PC-9 (cell line): ENCODE measurements at regions not wholly inside any gene's neighbourhood (a gene's known extent, or its start where the extent isn't known, plus 50 kb on each side); places are given as distances from the start of the nearest gene placed in this dataset.

Experiments
- CTCF ChIP-seq: fragments of 200-600 bp; sonication (generic); conservative IDR thresholded peaks from 2 replicates; pipeline ENCODE4 v1.6.1; 2017; ENCODE audit warnings: mixed run types, antibody characterized with exemption, mild to moderate bottlenecking, moderate library complexity
- EZH2 ChIP-seq: fragments of 200-600 bp; sonication (generic); IDR thresholded peaks from 2 replicates; pipeline ENCODE4 v1.8.0; 2017; ENCODE audit warnings: antibody characterized with exemption, low read depth

- TF ChIP-seq CTCF, result no peak
- TF ChIP-seq EZH2, result no peak
Measured at GRCh38 chr1:43065191-43065590, 106.5 kb upstream of the SLC2A1 start.
